ENCODE measurements at regions not wholly inside any gene's neighbourhood (a gene's known extent, or its start where the extent isn't known, plus 50 kb on each side); places are given as distances from the start of the nearest gene placed in this dataset.

GRCh38 chr9:126152622-126153362, 173.8 kb upstream of the MVB12B start:
- H3K27me3 ChIP-seq (ENCODE audit: control insufficient read depth, low read length), result peaks cover 15% of the 10 kb centered on the region
- H3K79me2 ChIP-seq (ENCODE audit: control insufficient read depth, low read length), result no peaks in the 10 kb centered on the region
- no peaks in the 10 kb centered on the region for H3F3A ChIP-seq (ENCODE audit: control insufficient read depth, insufficient read depth)
- no peaks in the 10 kb centered on the region for H4K20me1 ChIP-seq (ENCODE audit: control insufficient read depth, insufficient read depth, low read depth, low read length)
- no peak overlapping the region for H3K27ac ChIP-seq (ENCODE audit: low read depth, low read length)
- no peaks in the 10 kb centered on the region for H3K9me3 ChIP-seq (ENCODE audit: control insufficient read depth, insufficient read depth, low read length)
- H3K4me2 ChIP-seq (ENCODE audit: low read length), result no peak overlapping the region
- no peaks in the 10 kb centered on the region for H3K9me2 ChIP-seq (replicated peaks; ENCODE audit: control insufficient read depth, low read length)
- TF ChIP-seq CTCF (IDR thresholded peaks at IDR 0.05; ENCODE audit: low read depth, low read length, poor library complexity, severe bottlenecking) (no peak), EZH2phosphoT487 (IDR thresholded peaks at IDR 0.05; ENCODE audit: borderline replicate concordance, low read length) (no peak)
- no peak overlapping the region for H3K4me3 ChIP-seq (ENCODE audit: low read length)
- no peaks in the 10 kb centered on the region for H3K4me1 ChIP-seq (ENCODE audit: control insufficient read depth, low read length)
- no peaks in the 10 kb centered on the region for H3K36me3 ChIP-seq (ENCODE audit: control insufficient read depth, low read length)

GRCh38 chr9:126153382-126153781, 173.2 kb upstream of the MVB12B start:
- no peak overlapping the region for H3K27ac ChIP-seq (ENCODE audit: low read depth, low read length)
- no peaks in the 10 kb centered on the region for H3K9me2 ChIP-seq (replicated peaks; ENCODE audit: control insufficient read depth, low read length)
- H3K9me3 ChIP-seq (ENCODE audit: control insufficient read depth, insufficient read depth, low read length), result no peaks in the 10 kb centered on the region
- no peaks in the 10 kb centered on the region for H4K20me1 ChIP-seq (ENCODE audit: control insufficient read depth, insufficient read depth, low read depth, low read length)
- H3F3A ChIP-seq (ENCODE audit: control insufficient read depth, insufficient read depth), result no peaks in the 10 kb centered on the region
- no peak overlapping the region for H3K4me2 ChIP-seq (ENCODE audit: low read length)
- H3K27me3 ChIP-seq (ENCODE audit: control insufficient read depth, low read length), result peaks cover 9% of the 10 kb centered on the region
- H3K36me3 ChIP-seq (ENCODE audit: control insufficient read depth, low read length), result no peaks in the 10 kb centered on the region
- no peak overlapping the region for H3K4me3 ChIP-seq (ENCODE audit: low read length)
- no peaks in the 10 kb centered on the region for H3K79me2 ChIP-seq (ENCODE audit: control insufficient read depth, low read length)
- H3K4me1 ChIP-seq (ENCODE audit: control insufficient read depth, low read length), result no peaks in the 10 kb centered on the region
- TF ChIP-seq EZH2phosphoT487 (IDR thresholded peaks at IDR 0.05; ENCODE audit: borderline replicate concordance, low read length) (no peak), CTCF (IDR thresholded peaks at IDR 0.05; ENCODE audit: low read depth, low read length, poor library complexity, severe bottlenecking) (no peak)

- no peaks in the 10 kb centered on the region for H3K9me3 ChIP-seq (ENCODE audit: control insufficient read depth, insufficient read depth, low read length)
- TF ChIP-seq CTCF (IDR thresholded peaks at IDR 0.05; ENCODE audit: low read depth, low read length, poor library complexity, severe bottlenecking) (no peak), EZH2phosphoT487 (IDR thresholded peaks at IDR 0.05; ENCODE audit: borderline replicate concordance, low read length) (no peak)
- H3K9me2 ChIP-seq (replicated peaks; ENCODE audit: control insufficient read depth, low read length), result no peaks in the 10 kb centered on the region
- no peaks in the 10 kb centered on the region for H3K36me3 ChIP-seq (ENCODE audit: control insufficient read depth, low read length)
- H4K20me1 ChIP-seq (ENCODE audit: control insufficient read depth, insufficient read depth, low read depth, low read length), result no peaks in the 10 kb centered on the region
- no peaks in the 10 kb centered on the region for H3F3A ChIP-seq (ENCODE audit: control insufficient read depth, insufficient read depth)
- no peaks in the 10 kb centered on the region for H3K4me1 ChIP-seq (ENCODE audit: control insufficient read depth, low read length)
- H3K79me2 ChIP-seq (ENCODE audit: control insufficient read depth, low read length), result no peaks in the 10 kb centered on the region
- H3K4me2 ChIP-seq (ENCODE audit: low read length), result no peak overlapping the region
- peaks cover 8% of the 10 kb centered on the region for H3K27me3 ChIP-seq (ENCODE audit: control insufficient read depth, low read length)
- no peak overlapping the region for H3K27ac ChIP-seq (ENCODE audit: low read depth, low read length)
- no peak overlapping the region for H3K4me3 ChIP-seq (ENCODE audit: low read length)
These were observed 172.3 kb upstream of the MVB12B start for GRCh38 chr9:126154182-126154827.

All from DOHH2 (cell line).